ENCODE measurements at regions not wholly inside any gene's neighbourhood (a gene's known extent, or its start where the extent isn't known, plus 50 kb on each side); places are given as distances from the start of the nearest gene placed in this dataset.

DNA sequence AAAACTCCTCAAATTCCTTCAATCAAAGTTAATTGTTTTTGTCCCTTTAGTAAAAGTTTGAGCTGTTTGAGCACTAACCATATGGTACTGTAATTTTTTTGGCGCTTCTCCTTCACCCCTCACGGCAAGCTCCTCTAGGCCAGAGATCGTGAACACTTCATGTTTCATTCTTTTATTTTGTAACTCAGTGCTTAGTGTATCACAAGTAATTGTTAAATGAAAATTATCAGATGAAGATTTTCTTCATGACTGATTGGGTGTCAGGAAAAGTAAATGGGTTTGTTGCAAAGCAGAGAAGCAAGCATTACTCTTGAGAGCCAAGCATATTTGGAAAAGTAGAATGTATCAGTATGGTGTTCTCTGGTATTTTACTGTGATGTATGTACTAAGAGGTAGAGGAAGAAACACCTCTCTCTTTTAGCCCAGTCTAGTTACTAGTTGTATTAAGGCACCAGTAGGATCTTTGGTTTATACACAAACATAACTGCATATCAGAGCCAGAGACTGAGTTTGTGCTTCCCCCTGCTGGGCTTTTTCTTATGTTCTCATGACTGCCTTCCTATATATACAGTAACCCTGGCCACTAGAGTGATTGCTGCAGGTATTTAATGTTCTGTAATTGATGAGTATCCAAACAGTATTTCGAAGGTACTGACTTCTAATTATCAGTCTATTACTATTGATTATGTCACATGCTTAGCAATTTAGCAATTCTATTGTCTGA lies 202.3 kb upstream of the KLHL1 start:
- TF ChIP-seq, protein P1, sequence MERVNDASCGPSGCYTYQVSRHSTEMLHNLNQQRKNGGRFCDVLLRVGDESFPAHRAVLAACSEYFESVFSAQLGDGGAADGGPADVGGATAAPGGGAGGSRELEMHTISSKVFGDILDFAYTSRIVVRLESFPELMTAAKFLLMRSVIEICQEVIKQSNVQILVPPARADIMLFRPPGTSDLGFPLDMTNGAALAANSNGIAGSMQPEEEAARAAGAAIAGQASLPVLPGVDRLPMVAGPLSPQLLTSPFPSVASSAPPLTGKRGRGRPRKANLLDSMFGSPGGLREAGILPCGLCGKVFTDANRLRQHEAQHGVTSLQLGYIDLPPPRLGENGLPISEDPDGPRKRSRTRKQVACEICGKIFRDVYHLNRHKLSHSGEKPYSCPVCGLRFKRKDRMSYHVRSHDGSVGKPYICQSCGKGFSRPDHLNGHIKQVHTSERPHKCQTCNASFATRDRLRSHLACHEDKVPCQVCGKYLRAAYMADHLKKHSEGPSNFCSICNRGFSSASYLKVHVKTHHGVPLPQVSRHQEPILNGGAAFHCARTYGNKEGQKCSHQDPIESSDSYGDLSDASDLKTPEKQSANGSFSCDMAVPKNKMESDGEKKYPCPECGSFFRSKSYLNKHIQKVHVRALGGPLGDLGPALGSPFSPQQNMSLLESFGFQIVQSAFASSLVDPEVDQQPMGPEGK (CRISPR knock-in tag; IDR thresholded peaks at IDR 0.05; ENCODE audit: borderline replicate concordance): no peak
- no peak for TF ChIP-seq ZNF70 (CRISPR knock-in tag; IDR thresholded peaks at IDR 0.05)
- TF ChIP-seq ZFP3 (CRISPR knock-in tag; IDR thresholded peaks at IDR 0.05): no peak
- TF ChIP-seq TOX (CRISPR knock-in tag; IDR thresholded peaks at IDR 0.05; ENCODE audit: borderline replicate concordance): no peak
- TF ChIP-seq RARB (CRISPR knock-in tag; IDR thresholded peaks at IDR 0.05): no peak
- TF ChIP-seq OSR1 (CRISPR knock-in tag; IDR thresholded peaks at IDR 0.05): no peak
- no peak for TF ChIP-seq ZNF8 (CRISPR knock-in tag; IDR thresholded peaks at IDR 0.05)
- TF ChIP-seq ISL1 (CRISPR knock-in tag; IDR thresholded peaks at IDR 0.05): no peak
- no peak for TF ChIP-seq CSDC2 (CRISPR knock-in tag; IDR thresholded peaks at IDR 0.05)

All from SK-N-SH treated with all-trans-retinoic acid at 6 μM for 48 hours (cell line).